ENCODE measurements at regions not wholly inside any gene's neighbourhood (a gene's known extent, or its start where the extent isn't known, plus 50 kb on each side); places are given as distances from the start of the nearest gene placed in this dataset.

DNA sequence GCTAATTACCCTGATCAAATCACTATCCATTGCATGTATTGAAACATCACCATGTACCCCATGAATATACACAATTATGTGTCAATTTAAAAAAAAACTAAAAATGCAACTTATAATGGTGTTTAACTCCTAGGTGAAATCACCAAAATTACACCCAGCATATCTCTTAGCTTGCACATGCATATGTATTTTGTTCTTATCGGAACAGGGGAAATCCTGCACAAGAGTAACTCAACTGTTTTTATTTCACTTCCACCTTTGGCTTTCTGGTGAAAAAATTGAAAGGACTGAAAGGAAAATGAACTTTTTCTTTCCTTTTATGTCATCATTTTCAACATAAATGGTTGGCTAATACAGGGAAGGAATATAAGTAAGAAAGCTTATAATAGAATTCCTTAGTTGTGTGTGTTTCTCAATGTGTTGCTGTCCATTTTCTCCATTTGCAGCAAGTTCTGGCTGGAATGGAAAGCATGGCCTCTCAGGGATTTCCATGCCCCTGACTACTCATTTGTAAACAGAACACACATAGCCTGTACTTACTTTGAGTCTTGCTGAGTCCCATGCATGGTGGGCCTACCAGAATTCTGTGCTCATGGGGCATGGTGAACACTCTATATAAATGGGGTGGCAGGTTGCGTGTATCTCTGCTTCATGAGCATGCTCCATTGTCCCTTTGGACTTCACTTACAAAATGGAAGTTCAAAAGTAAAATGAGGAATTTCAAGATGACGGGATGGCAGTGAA is 462.0 kb downstream of the HS3ST3B1 start:
- TF ChIP-seq SIRT6 (IDR thresholded peaks at IDR 0.05; ENCODE audit: low read depth, low read length) (no peak), ZNF696 (CRISPR knock-in tag; conservative IDR thresholded peaks at IDR 0.05) (no peak), HOXB6 (CRISPR knock-in tag; IDR thresholded peaks at IDR 0.05; ENCODE audit: borderline replicate concordance) (no peak)
- no TSS peak for BruUV-seq (replicated peaks)
- H3K9me1 ChIP-seq (ENCODE audit: control insufficient read depth, insufficient read depth, low read length), result no peaks in the 10 kb centered on the region
- H3K4me3 ChIP-seq, result no peak overlapping the region
- no peak overlapping the region for H2AFZ ChIP-seq (ENCODE audit: low read depth, low read length)
- ChIA-PET POLR2A (no interaction called here), CTCF (ENCODE audit: low intra/inter-chr PET ratio) (no interaction called here)
- FAIRE-seq (no peak), ATAC-seq (no peak), DNase-seq (ENCODE audit: extremely low read depth in 1 of 4, low spot score in 3 of 4) (no peak)
- H3K27me3 ChIP-seq (ENCODE audit: control insufficient read depth in 2 of 2, insufficient read depth in 2 of 2, low read length in 2 of 2), result no peaks in the 10 kb centered on the region
- H3K4me1 ChIP-seq (replicated peaks in 1 of 2; ENCODE audit: control insufficient read depth in 2 of 2, insufficient read depth in 2 of 2, low read length in 2 of 2), result no peaks in the 10 kb centered on the region
- in situ Hi-C loops (cut with MboI), result no loop called here
- H3K9me3 ChIP-seq (replicated peaks; ENCODE audit: control insufficient read depth, insufficient read depth, low read depth, low read length), result no peaks in the 10 kb centered on the region
- H3K79me2 ChIP-seq (ENCODE audit: control insufficient read depth, insufficient read depth, low read length), result no peaks in the 10 kb centered on the region
- no peaks in the 10 kb centered on the region for H3K36me3 ChIP-seq (ENCODE audit: control insufficient read depth, insufficient read depth, low read length)
- H3K4me2 ChIP-seq (ENCODE audit: insufficient read depth, low read length), result no peak overlapping the region
- no peak overlapping the region for H3K9ac ChIP-seq (ENCODE audit: insufficient read depth in 1 of 2, low read depth in 2 of 2, low read length in 2 of 2)
- H3K27ac ChIP-seq (ENCODE audit: extremely low read depth, low read depth, low read length), result no peak overlapping the region
- H4K20me1 ChIP-seq (replicated peaks; ENCODE audit: control insufficient read depth, insufficient read depth, low read length), result no peaks in the 10 kb centered on the region
- WGBS (ENCODE audit: insufficient coverage, low coverage, missing lambda C conversion rate), result 0% methylated on average over 2 of the region's 3 CpGs
- intact Hi-C loops (cut with micrococcal nuclease), result no loop called here

DNA sequence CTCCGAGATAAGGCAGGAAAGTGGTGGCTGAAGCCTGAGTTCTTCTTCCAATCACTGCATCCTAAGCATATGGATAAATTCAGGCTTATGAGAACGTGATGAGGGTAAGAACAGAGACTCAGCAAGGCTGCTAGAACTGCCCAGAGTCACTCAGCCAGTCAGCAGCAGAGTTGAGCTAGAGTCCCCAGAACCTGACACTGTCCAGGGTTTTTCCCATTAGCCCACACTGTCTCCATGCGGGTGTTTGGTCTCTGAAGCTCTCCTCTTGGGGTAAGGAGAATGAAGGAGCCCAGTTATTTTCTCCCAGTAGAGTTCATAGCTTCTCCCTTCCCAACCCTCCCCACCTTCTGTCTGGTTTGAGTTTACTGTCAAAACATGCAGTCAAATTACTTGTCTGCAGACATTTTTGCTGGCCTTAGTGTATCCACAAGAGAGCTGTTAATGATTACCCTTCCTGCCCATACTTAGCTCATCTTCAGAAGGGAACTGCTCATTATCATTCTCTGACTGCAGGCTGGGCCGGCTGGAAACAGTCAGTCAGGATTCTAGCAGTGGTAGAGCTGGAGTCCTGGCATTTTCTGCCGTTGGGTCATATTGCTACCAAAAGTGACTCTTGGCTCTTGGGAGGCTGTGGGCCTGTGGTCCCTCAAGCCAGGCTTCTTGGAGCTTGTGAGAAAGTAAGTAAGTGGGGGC is 460.0 kb downstream of the HS3ST3B1 start:
- CTCF ChIA-PET (ENCODE audit: low intra/inter-chr PET ratio), result no interaction called here
- Histone ChIP-seq H4K20me1 (replicated peaks; ENCODE audit: control insufficient read depth, insufficient read depth, low read length) (no peaks in the 10 kb centered on the region), H3K36me3 (ENCODE audit: control insufficient read depth, insufficient read depth, low read length) (no peaks in the 10 kb centered on the region), H3K9ac (ENCODE audit: insufficient read depth in 1 of 2, low read depth in 2 of 2, low read length in 2 of 2) (no peak overlapping the region), H3K4me1 (replicated peaks in 1 of 2; ENCODE audit: control insufficient read depth in 2 of 2, insufficient read depth in 2 of 2, low read length in 2 of 2) (no peaks in the 10 kb centered on the region), H2AFZ (ENCODE audit: low read depth, low read length) (no peak overlapping the region), H3K79me2 (ENCODE audit: control insufficient read depth, insufficient read depth, low read length) (no peaks in the 10 kb centered on the region), H3K9me3 (replicated peaks; ENCODE audit: control insufficient read depth, insufficient read depth, low read depth, low read length) (no peaks in the 10 kb centered on the region), H3K27ac (ENCODE audit: extremely low read depth, low read depth, low read length) (no peak overlapping the region), H3K9me1 (ENCODE audit: control insufficient read depth, insufficient read depth, low read length) (no peaks in the 10 kb centered on the region), H3K27me3 (ENCODE audit: control insufficient read depth in 2 of 2, insufficient read depth in 2 of 2, low read length in 2 of 2) (no peaks in the 10 kb centered on the region), H3K4me3 (no peak overlapping the region), H3K4me2 (ENCODE audit: insufficient read depth, low read length) (no peak overlapping the region)
- no TSS peak for BruUV-seq (replicated peaks)
- FAIRE-seq, result no peak
- intact Hi-C loops (cut with micrococcal nuclease), result no loop called here
- POLR2A ChIA-PET, result no interaction called here
- 0% methylated on average over 5 of the region's 5 CpGs for WGBS (ENCODE audit: insufficient coverage, low coverage, missing lambda C conversion rate)
- ATAC-seq, result no peak
- DNase-seq (ENCODE audit: extremely low read depth in 1 of 4, low spot score in 3 of 4), result no peak
- in situ Hi-C loops (cut with MboI), result no loop called here
- TF ChIP-seq NR4A1 (CRISPR knock-in tag; IDR thresholded peaks at IDR 0.05) (no peak), NR4A1 (tag; IDR thresholded peaks at IDR 0.05) (no peak), RBM17 (IDR thresholded peaks at IDR 0.05; ENCODE audit: borderline replicate concordance, low read depth, low read length) (no peak), HLTF (IDR thresholded peaks at IDR 0.05) (no peak)
